NT2/D1 (cell line): ENCODE measurements at regions not wholly inside any gene's neighbourhood (a gene's known extent, or its start where the extent isn't known, plus 50 kb on each side); places are given as distances from the start of the nearest gene placed in this dataset.

Experiments
- YY1 ChIP-seq: IDR thresholded peaks from 2 replicates; pipeline ENCODE4 v1.6.1; 2011; ENCODE audit not compliant: insufficient read length, insufficient read depth
- ZNF274 ChIP-seq: IDR thresholded peaks from 2 replicates; pipeline ENCODE4 v1.6.1; 2011; ENCODE audit warnings: mild to moderate bottlenecking, low read depth, low read length

GRCh38 chr5:142542078-142542477 lies 143.8 kb downstream of the FGF1 start:
- TF ChIP-seq ZNF274, result no peak
- TF ChIP-seq YY1, result no peak
